AG08396 (cell line): ENCODE measurements at regions not wholly inside any gene's neighbourhood (a gene's known extent, or its start where the extent isn't known, plus 50 kb on each side); places are given as distances from the start of the nearest gene placed in this dataset.

ENCODE experiments used
- DNase-seq: peaks from one replicate; pipeline ENCODE4 v3.0.0; 2012; ENCODE audit warnings: low spot score, mixed read lengths

- DNase-seq, result no peak
Measured at GRCh38 chr15:70303981-70304380, 206.3 kb upstream of the TLE3 start.

- no peak for DNase-seq
Measured at GRCh38 chr15:70302360-70302759, 204.6 kb upstream of the TLE3 start.

GRCh38 chr15:70301396-70301795 lies 203.7 kb upstream of the TLE3 start:
- DNase-seq, result no peak

- DNase-seq, result no peak
Measured at GRCh38 chr15:70299931-70300869, 202.5 kb upstream of the TLE3 start.

GRCh38 chr15:70297465-70298058 lies 199.8 kb upstream of the TLE3 start:
- no peak for DNase-seq

GRCh38 chr15:70294731-70295305 lies 197.1 kb upstream of the TLE3 start:
- no peak for DNase-seq

- no peak for DNase-seq
Measured at GRCh38 chr15:70293591-70294470, 196.1 kb upstream of the TLE3 start.

GRCh38 chr15:70293138-70293537 lies 195.4 kb upstream of the TLE3 start:
- DNase-seq, result no peak

GRCh38 chr15:70292076-70292760 lies 194.5 kb upstream of the TLE3 start:
- no peak for DNase-seq

GRCh38 chr15:70291305-70292075 lies 193.8 kb upstream of the TLE3 start:
- DNase-seq, result no peak

GRCh38 chr15:70290708-70291107 lies 193.0 kb upstream of the TLE3 start:
- no peak for DNase-seq

- no peak for DNase-seq
Measured at GRCh38 chr15:70289191-70289955, 191.7 kb upstream of the TLE3 start.

- DNase-seq, result no peak
Measured at GRCh38 chr15:70286113-70286806, 188.5 kb upstream of the TLE3 start.

- DNase-seq, result no peak
Measured at GRCh38 chr15:70284438-70285214, 186.9 kb upstream of the TLE3 start.

GRCh38 chr15:70283511-70283910 lies 185.8 kb upstream of the TLE3 start:
- DNase-seq, result no peak

- peak; percentile 57 for DNase-seq
Measured at GRCh38 chr15:70281811-70282307, 184.1 kb upstream of the TLE3 start.

- DNase-seq, result no peak
Measured at GRCh38 chr15:70281261-70281810, 183.6 kb upstream of the TLE3 start.

- no peak for DNase-seq
Measured at GRCh38 chr15:70280781-70281180, 183.1 kb upstream of the TLE3 start.
